ENCODE measurements at regions not wholly inside any gene's neighbourhood (a gene's known extent, or its start where the extent isn't known, plus 50 kb on each side); places are given as distances from the start of the nearest gene placed in this dataset.

DNA sequence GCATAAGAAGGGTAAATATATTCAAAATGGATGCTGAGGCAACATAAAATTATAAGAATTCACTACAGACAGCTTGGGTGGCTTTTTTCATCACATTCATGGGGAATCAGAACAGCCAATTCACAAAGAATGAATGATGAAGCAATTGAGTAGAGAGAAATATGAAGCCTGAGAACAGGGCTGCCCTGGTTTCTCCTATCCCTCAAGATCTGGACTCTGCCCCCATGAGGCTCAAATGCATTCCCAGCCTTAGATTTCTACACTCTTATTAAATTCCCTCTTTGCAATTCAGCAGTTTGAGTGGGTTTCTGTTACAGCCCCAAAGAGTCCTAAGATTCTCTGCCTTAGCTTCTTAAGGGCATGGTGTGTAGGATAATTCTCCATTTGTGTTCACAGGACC, 172.5 kb downstream of the MAIP1 start:
- Mint-ChIP-seq H3K4me1 (ENCODE audit: low read depth, unreplicated experiment) (peaks cover 37% of the 10 kb centered on the region), H3K27ac (ENCODE audit: unreplicated experiment) (no peak overlapping the region)
- FAIRE-seq: no peak

DNA sequence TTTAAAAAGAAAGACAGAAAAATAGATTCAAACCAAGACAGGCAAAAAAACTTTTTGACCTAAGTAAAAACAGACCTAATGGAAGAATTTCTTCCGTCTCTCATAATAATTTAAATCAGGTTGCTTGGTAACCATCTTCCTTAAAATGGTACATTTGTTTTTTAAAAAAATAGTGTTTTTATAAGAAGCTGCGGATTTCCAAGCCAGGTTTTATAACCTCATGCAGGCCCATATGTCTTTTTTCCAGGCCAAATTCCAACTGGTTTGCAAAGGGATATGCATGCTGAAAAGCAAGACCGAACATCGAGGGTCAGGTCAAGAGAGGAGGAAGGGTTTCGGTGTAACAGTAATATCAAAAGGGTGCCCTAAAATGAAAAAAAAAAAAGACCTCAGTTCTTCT, 172.9 kb downstream of the MAIP1 start:
- Mint-ChIP-seq H3K9me3 (ENCODE audit: unreplicated experiment) (peaks cover 11% of the 10 kb centered on the region), H3K4me1 (ENCODE audit: low read depth, unreplicated experiment) (peaks cover 41% of the 10 kb centered on the region), H3K36me3 (ENCODE audit: low read depth, unreplicated experiment) (no peaks in the 10 kb centered on the region), H3K27me3 (ENCODE audit: low read depth, unreplicated experiment) (no peaks in the 10 kb centered on the region), H3K27ac (ENCODE audit: unreplicated experiment) (no peak overlapping the region), H3K4me3 (ENCODE audit: unreplicated experiment) (no peak overlapping the region)
- Histone ChIP-seq H3K27ac (ENCODE audit: low read depth, low read length) (no peak overlapping the region), H3K27me3 (ENCODE audit: insufficient read depth, low read length) (peaks cover 5% of the 10 kb centered on the region), H3K79me2 (ENCODE audit: insufficient read depth, low read length) (no peaks in the 10 kb centered on the region), H4K20me1 (ENCODE audit: insufficient read depth, low read length) (no peaks in the 10 kb centered on the region), H3K4me3 (ENCODE audit: insufficient read depth, low read depth, low read length) (no peak overlapping the region), H3K9me3 (ENCODE audit: insufficient read depth, low read depth, low read length) (no peaks in the 10 kb centered on the region), H3K4me2 (ENCODE audit: low read length) (no peak overlapping the region), H3K9ac (ENCODE audit: low read length) (no peak overlapping the region), H2AFZ (ENCODE audit: low read depth, low read length) (no peak overlapping the region), H3K4me1 (ENCODE audit: insufficient read depth, low read length) (peaks cover 6% of the 10 kb centered on the region), H3K36me3 (ENCODE audit: insufficient read depth, low read length) (no peaks in the 10 kb centered on the region)
- FAIRE-seq: no peak
- TF ChIP-seq, protein P1, sequence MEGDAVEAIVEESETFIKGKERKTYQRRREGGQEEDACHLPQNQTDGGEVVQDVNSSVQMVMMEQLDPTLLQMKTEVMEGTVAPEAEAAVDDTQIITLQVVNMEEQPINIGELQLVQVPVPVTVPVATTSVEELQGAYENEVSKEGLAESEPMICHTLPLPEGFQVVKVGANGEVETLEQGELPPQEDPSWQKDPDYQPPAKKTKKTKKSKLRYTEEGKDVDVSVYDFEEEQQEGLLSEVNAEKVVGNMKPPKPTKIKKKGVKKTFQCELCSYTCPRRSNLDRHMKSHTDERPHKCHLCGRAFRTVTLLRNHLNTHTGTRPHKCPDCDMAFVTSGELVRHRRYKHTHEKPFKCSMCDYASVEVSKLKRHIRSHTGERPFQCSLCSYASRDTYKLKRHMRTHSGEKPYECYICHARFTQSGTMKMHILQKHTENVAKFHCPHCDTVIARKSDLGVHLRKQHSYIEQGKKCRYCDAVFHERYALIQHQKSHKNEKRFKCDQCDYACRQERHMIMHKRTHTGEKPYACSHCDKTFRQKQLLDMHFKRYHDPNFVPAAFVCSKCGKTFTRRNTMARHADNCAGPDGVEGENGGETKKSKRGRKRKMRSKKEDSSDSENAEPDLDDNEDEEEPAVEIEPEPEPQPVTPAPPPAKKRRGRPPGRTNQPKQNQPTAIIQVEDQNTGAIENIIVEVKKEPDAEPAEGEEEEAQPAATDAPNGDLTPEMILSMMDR (IDR thresholded peaks at IDR 0.05; ENCODE audit: insufficient read depth, low read depth, low read length): no peak
- no peak for TF ChIP-seq EZH2 (IDR thresholded peaks at IDR 0.05; ENCODE audit: insufficient read depth, low read length)
- no peak for DNase-seq (ENCODE audit: low read depth)

More for the DNA sequence above, 172.5 kb downstream of the MAIP1 start:
- Histone ChIP-seq H3K4me3 (ENCODE audit: insufficient read depth, low read depth, low read length) (no peak overlapping the region), H3K4me2 (ENCODE audit: low read length) (no peak overlapping the region), H3K79me2 (ENCODE audit: insufficient read depth, low read length) (no peaks in the 10 kb centered on the region), H4K20me1 (ENCODE audit: insufficient read depth, low read length) (no peaks in the 10 kb centered on the region), H3K9me3 (ENCODE audit: insufficient read depth, low read depth, low read length) (no peaks in the 10 kb centered on the region), H3K36me3 (ENCODE audit: insufficient read depth, low read length) (no peaks in the 10 kb centered on the region), H3K4me1 (ENCODE audit: insufficient read depth, low read length) (peaks cover 6% of the 10 kb centered on the region), H3K9ac (ENCODE audit: low read length) (no peak overlapping the region), H3K27me3 (ENCODE audit: insufficient read depth, low read length) (peaks cover 5% of the 10 kb centered on the region), H3K27ac (ENCODE audit: low read depth, low read length) (no peak overlapping the region), H2AFZ (ENCODE audit: low read depth, low read length) (no peak overlapping the region)
- Mint-ChIP-seq H3K4me3 (ENCODE audit: unreplicated experiment) (no peak overlapping the region), H3K27me3 (ENCODE audit: low read depth, unreplicated experiment) (no peaks in the 10 kb centered on the region), H3K9me3 (ENCODE audit: unreplicated experiment) (peaks cover 11% of the 10 kb centered on the region), H3K36me3 (ENCODE audit: low read depth, unreplicated experiment) (peaks cover 2% of the 10 kb centered on the region)
- TF ChIP-seq EZH2 (IDR thresholded peaks at IDR 0.05; ENCODE audit: insufficient read depth, low read length): no peak
- TF ChIP-seq, protein P1 (IDR thresholded peaks at IDR 0.05; ENCODE audit: insufficient read depth, low read depth, low read length): no peak
- DNase-seq (ENCODE audit: low read depth): no peak

DNA sequence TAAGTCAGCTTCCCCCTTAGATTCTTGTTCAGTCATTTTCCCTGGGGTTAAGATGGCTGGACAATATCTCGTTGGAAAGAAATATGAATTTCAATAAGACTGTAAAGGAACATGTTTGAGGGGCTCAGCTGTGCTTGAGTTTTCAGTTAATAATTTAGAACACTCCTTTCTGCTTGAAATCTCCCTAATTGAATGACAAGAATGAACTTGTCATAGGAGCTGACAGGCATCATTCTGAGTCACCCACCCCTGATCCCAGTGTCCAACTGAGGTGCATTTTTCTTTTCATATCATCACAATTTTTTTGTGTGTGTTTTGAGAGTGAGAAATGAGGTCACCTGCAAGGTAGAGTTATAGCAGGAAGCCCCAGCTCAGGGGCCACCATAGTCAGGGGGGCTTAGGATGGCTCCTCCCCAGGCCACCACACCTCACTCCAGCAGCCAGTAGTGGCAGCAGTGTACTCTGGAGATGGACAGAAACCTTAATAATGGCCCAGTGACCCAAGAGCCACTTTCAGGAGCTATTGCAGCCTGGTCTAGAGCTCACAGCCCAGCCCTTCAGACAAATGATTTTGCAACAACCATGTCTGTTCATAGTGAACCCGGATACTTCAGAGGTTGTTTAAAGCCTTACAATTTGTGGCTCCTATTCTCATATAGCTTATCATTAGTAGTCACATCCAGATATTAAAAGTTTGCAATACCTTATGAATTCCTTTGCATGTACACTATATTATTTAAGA, 174.5 kb downstream of the MAIP1 start:
- H3K27me3 ChIP-seq (ENCODE audit: insufficient read depth, low read length): peaks cover 5% of the 10 kb centered on the region
- no peak overlapping the region for H3K4me2 ChIP-seq (ENCODE audit: low read length)
- no peaks in the 10 kb centered on the region for H3K79me2 ChIP-seq (ENCODE audit: insufficient read depth, low read length)
- Mint-ChIP-seq H3K27ac (ENCODE audit: unreplicated experiment) (no peak overlapping the region), H3K36me3 (ENCODE audit: low read depth, unreplicated experiment) (no peaks in the 10 kb centered on the region), H3K27me3 (ENCODE audit: low read depth, unreplicated experiment) (no peaks in the 10 kb centered on the region), H3K9me3 (ENCODE audit: unreplicated experiment) (no peaks in the 10 kb centered on the region), H3K4me1 (ENCODE audit: low read depth, unreplicated experiment) (peaks cover 40% of the 10 kb centered on the region), H3K4me3 (ENCODE audit: unreplicated experiment) (no peak overlapping the region)
- no peak for DNase-seq (ENCODE audit: low read depth)
- H3K4me3 ChIP-seq (ENCODE audit: insufficient read depth, low read depth, low read length): no peak overlapping the region
- H2AFZ ChIP-seq (ENCODE audit: low read depth, low read length): no peak overlapping the region
- H4K20me1 ChIP-seq (ENCODE audit: insufficient read depth, low read length): no peaks in the 10 kb centered on the region
- H3K36me3 ChIP-seq (ENCODE audit: insufficient read depth, low read length): no peaks in the 10 kb centered on the region
- H3K9me3 ChIP-seq (ENCODE audit: insufficient read depth, low read depth, low read length): no peaks in the 10 kb centered on the region
- TF ChIP-seq, protein P1 (IDR thresholded peaks at IDR 0.05; ENCODE audit: insufficient read depth, low read depth, low read length): no peak
- TF ChIP-seq EZH2 (IDR thresholded peaks at IDR 0.05; ENCODE audit: insufficient read depth, low read length): no peak
- FAIRE-seq: no peak
- H3K27ac ChIP-seq (ENCODE audit: low read depth, low read length): no peak overlapping the region
- H3K9ac ChIP-seq (ENCODE audit: low read length): no peak overlapping the region
- peaks cover 6% of the 10 kb centered on the region for H3K4me1 ChIP-seq (ENCODE audit: insufficient read depth, low read length)

All from astrocyte (in vitro differentiated cells and primary cell).